ENCODE measurements at regions not wholly inside any gene's neighbourhood (a gene's known extent, or its start where the extent isn't known, plus 50 kb on each side); places are given as distances from the start of the nearest gene placed in this dataset.

DNA sequence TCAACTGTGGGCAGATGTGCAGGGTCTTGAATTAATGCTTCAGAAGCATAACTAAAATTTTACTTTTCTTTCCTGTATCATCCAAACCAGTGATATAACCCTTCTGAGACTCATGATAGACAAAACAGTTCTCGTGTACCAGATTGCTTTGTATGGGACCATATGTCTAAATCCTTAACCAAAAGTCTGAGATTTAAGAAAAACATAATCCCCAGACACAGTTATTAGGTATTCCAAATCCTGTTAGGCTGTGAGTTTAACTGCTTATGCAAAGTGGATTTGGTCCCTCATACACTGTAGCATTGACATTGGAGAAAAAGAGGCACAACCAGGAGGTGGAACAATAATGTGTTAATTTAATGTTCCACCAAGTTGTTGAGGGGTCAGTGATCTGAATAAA, 235.0 kb downstream of the PMAIP1 start:
- TF ChIP-seq, protein P1, sequence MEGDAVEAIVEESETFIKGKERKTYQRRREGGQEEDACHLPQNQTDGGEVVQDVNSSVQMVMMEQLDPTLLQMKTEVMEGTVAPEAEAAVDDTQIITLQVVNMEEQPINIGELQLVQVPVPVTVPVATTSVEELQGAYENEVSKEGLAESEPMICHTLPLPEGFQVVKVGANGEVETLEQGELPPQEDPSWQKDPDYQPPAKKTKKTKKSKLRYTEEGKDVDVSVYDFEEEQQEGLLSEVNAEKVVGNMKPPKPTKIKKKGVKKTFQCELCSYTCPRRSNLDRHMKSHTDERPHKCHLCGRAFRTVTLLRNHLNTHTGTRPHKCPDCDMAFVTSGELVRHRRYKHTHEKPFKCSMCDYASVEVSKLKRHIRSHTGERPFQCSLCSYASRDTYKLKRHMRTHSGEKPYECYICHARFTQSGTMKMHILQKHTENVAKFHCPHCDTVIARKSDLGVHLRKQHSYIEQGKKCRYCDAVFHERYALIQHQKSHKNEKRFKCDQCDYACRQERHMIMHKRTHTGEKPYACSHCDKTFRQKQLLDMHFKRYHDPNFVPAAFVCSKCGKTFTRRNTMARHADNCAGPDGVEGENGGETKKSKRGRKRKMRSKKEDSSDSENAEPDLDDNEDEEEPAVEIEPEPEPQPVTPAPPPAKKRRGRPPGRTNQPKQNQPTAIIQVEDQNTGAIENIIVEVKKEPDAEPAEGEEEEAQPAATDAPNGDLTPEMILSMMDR (IDR thresholded peaks at IDR 0.05), result no peak
- TF ChIP-seq POLR2A (IDR thresholded peaks at IDR 0.05), result no peak
